ENCODE measurements at regions not wholly inside any gene's neighbourhood (a gene's known extent, or its start where the extent isn't known, plus 50 kb on each side); places are given as distances from the start of the nearest gene placed in this dataset.

GRCh38 chr18:44521668-44522022, 159.0 kb upstream of the SETBP1 start:
- Histone ChIP-seq H3K4me1 (no peaks in the 10 kb centered on the region), H3K9me3 (no peaks in the 10 kb centered on the region), H3K4me3 (no peak overlapping the region), H3K36me3 (no peaks in the 10 kb centered on the region), H3K27me3 (ENCODE audit: low read depth) (no peaks in the 10 kb centered on the region), H3K27ac (no peak overlapping the region)
- intact Hi-C loops (cut with DNase I), result no loop called here
- ATAC-seq (no peak), DNase-seq (no peak)
- no peak for TF ChIP-seq CTCF (IDR thresholded peaks at IDR 0.05)

GRCh38 chr18:44526705-44527415, 153.8 kb upstream of the SETBP1 start:
- no peaks in the 10 kb centered on the region for H3K9me3 ChIP-seq
- intact Hi-C loops (cut with DNase I), result no loop called here
- H3K4me3 ChIP-seq, result no peak overlapping the region
- DNase-seq (no peak), ATAC-seq (no peak)
- no peak for TF ChIP-seq CTCF (IDR thresholded peaks at IDR 0.05)
- no peaks in the 10 kb centered on the region for H3K36me3 ChIP-seq
- H3K27me3 ChIP-seq (ENCODE audit: low read depth), result no peaks in the 10 kb centered on the region
- H3K27ac ChIP-seq, result no peak overlapping the region
- no peaks in the 10 kb centered on the region for H3K4me1 ChIP-seq

GRCh38 chr18:44533071-44533470, 147.6 kb upstream of the SETBP1 start:
- H3K4me3 ChIP-seq, result no peak overlapping the region
- ATAC-seq (no peak), DNase-seq (no peak)
- H3K9me3 ChIP-seq, result no peaks in the 10 kb centered on the region
- intact Hi-C loops (cut with DNase I), result no loop called here
- H3K4me1 ChIP-seq, result no peaks in the 10 kb centered on the region
- H3K36me3 ChIP-seq, result no peaks in the 10 kb centered on the region
- H3K27me3 ChIP-seq (ENCODE audit: low read depth), result no peaks in the 10 kb centered on the region
- TF ChIP-seq CTCF (IDR thresholded peaks at IDR 0.05), result no peak
- no peak overlapping the region for H3K27ac ChIP-seq

GRCh38 chr18:44536046-44536445, 144.6 kb upstream of the SETBP1 start:
- intact Hi-C loops (cut with DNase I), result no loop called here
- ATAC-seq, result no peak

GRCh38 chr18:44536619-44537018, 144.1 kb upstream of the SETBP1 start:
- Histone ChIP-seq H3K27ac (no peak overlapping the region), H3K9me3 (no peaks in the 10 kb centered on the region), H3K27me3 (ENCODE audit: low read depth) (no peaks in the 10 kb centered on the region), H3K4me3 (no peak overlapping the region), H3K4me1 (no peaks in the 10 kb centered on the region), H3K36me3 (no peaks in the 10 kb centered on the region)
- TF ChIP-seq CTCF (IDR thresholded peaks at IDR 0.05), result no peak
- ATAC-seq, result no peak
- DNase-seq, result no peak
- intact Hi-C loops (cut with DNase I), result no loop called here

More at GRCh38 chr18:44536046-44536445, 144.6 kb upstream of the SETBP1 start:
- DNase-seq, result no peak
- no peak overlapping the region for H3K4me3 ChIP-seq
- no peaks in the 10 kb centered on the region for H3K27me3 ChIP-seq (ENCODE audit: low read depth)
- no peak for TF ChIP-seq CTCF (IDR thresholded peaks at IDR 0.05)
- H3K9me3 ChIP-seq, result no peaks in the 10 kb centered on the region
- H3K27ac ChIP-seq, result no peak overlapping the region
- H3K4me1 ChIP-seq, result no peaks in the 10 kb centered on the region
- no peaks in the 10 kb centered on the region for H3K36me3 ChIP-seq

Data from lower lobe of right lung (tissue), 2 donors.